Heart left ventricle (tissue), 13 donors: ENCODE measurements at regions not wholly inside any gene's neighbourhood (a gene's known extent, or its start where the extent isn't known, plus 50 kb on each side); places are given as distances from the start of the nearest gene placed in this dataset.

Experiments used
- POLR2A ChIP-seq, 2 donors: fragments of 450-650 bp; IDR thresholded peaks; one replicate each; pipeline ENCODE4 v1.6.1; 2017; ENCODE audit warnings: antibody characterized with exemption in 2 of 2, mild to moderate bottlenecking in 2 of 2, moderate library complexity in 2 of 2
- TF ChIP-seq, protein P1 (sequence below), 12 donors: fragments of 200-600 bp; sonication (generic) in 4 of 12; IDR thresholded peaks; one replicate each; pipeline versions ENCODE4 v1.5.0 to v1.8.0; 2018 to 2022; ENCODE audit warnings: antibody characterized with exemption in 12 of 12, mild to moderate bottlenecking in 5 of 12
- donor health status: ischemic (EF 13 %, LVEDD 7.1; RV severe dilation, severe dysfunction).
- donor health status: DM: no; HTN: yes; CAD: no.
- donor health status: DM: no; HTN: no; CAD: no.
- donor health status: ischemic (EF 25% LVEDD 6.9; RV normal size, moderate dysfunction).
- donor health status: ischemic (EF 25% LVEDD 5.7; RV mildly dilated, moderate dysfunction).
- donor health status: ischemic (EF 35%, LVEDD 5.7; RV mildly dilated, moderate dysfunction).
- donor health status: nonischemic (EF 11% LVEDD 7.7; RV severe dilation, severe dysfunction).
- donor health status: DM: yes; HTN: yes; CAD: no.
- donor health status: PGD.
- donor health status: ischemic (EF 29% LVEDD 5.4; RV normal size, mild dysfunction).
- donor health status: nonischemic (EF 23%, LVEDD 6.1; RV moderate dilation, normal function).

DNA sequence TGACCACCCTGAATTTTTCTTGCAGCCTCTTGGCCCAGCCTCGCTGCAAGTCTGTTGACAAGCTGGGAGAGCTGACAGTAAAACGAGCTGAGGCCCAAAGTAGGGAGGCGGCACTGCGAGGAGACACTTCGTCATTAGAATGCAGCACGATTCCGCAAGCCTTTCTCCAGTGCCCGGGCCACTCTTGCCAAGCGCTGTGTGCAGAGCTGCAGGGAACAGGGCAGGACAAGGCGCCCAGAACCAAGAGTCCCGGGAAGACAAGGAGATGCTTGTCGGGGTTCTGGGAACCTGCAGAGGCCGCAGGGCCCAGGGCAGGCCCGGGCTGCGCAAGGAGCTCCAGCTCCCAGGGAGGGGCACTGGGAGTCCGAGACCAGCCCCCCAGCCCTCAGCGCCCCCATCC is 187.1 kb downstream of the BCOR start:
- TF ChIP-seq, protein P1, sequence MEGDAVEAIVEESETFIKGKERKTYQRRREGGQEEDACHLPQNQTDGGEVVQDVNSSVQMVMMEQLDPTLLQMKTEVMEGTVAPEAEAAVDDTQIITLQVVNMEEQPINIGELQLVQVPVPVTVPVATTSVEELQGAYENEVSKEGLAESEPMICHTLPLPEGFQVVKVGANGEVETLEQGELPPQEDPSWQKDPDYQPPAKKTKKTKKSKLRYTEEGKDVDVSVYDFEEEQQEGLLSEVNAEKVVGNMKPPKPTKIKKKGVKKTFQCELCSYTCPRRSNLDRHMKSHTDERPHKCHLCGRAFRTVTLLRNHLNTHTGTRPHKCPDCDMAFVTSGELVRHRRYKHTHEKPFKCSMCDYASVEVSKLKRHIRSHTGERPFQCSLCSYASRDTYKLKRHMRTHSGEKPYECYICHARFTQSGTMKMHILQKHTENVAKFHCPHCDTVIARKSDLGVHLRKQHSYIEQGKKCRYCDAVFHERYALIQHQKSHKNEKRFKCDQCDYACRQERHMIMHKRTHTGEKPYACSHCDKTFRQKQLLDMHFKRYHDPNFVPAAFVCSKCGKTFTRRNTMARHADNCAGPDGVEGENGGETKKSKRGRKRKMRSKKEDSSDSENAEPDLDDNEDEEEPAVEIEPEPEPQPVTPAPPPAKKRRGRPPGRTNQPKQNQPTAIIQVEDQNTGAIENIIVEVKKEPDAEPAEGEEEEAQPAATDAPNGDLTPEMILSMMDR (IDR thresholded peaks at IDR 0.05) = no peak
- TF ChIP-seq POLR2A (IDR thresholded peaks at IDR 0.05) = no peak
